WTC11 (cell line): ENCODE measurements at regions not wholly inside any gene's neighbourhood (a gene's known extent, or its start where the extent isn't known, plus 50 kb on each side); places are given as distances from the start of the nearest gene placed in this dataset.

Experiments used
- ATAC-seq: fragments of 200-7000 bp; cut with Tn5 transposase; 2 replicates; pipeline ENCODE4 v1.10.0; 2021; ENCODE audit warnings: mild to moderate bottlenecking, moderate library complexity
- CTCF ChIA-PET: fragments of 300-600 bp; sonication (Branson Sonifier 250); formaldehyde crosslinking; loops from one replicate; lab custom pipeline; 2021; ENCODE audit warnings: antibody characterized with exemption; lab: Charles Lee
- POLR2A ChIA-PET: fragments of 350-600 bp; sonication (Branson Sonifier 250); formaldehyde crosslinking; loops from one replicate; lab custom pipeline; 2021; ENCODE audit warnings: antibody characterized with exemption; lab: Charles Lee
- DNase-seq: peaks from one replicate; pipeline ENCODE4 v3.0.0; 2021; ENCODE audit warnings: low spot score
- H3K27ac Mint-ChIP-seq: 2 replicates; pipeline ENCODE4 v1.8.0; 2021; ENCODE audit warnings: mixed read lengths
- H3K27me3 Mint-ChIP-seq: 2 replicates; pipeline ENCODE4 v1.8.0; 2021; ENCODE audit warnings: low read depth, mild to moderate bottlenecking, moderate library complexity, mixed read lengths
- H3K36me3 Mint-ChIP-seq: 2 replicates; pipeline ENCODE4 v1.8.0; 2021; ENCODE audit warnings: mixed read lengths
- H3K4me1 Mint-ChIP-seq: 2 replicates; pipeline ENCODE4 v1.8.0; 2022; ENCODE audit warnings: mixed read lengths
- H3K4me3 Mint-ChIP-seq: 2 replicates; pipeline ENCODE4 v1.8.0; 2021; ENCODE audit warnings: mild to moderate bottlenecking, moderate library complexity, mixed read lengths
- H3K9me3 Mint-ChIP-seq: 2 replicates; pipeline ENCODE4 v1.8.0; 2021; ENCODE audit warnings: mixed read lengths
- AR ChIP-seq: fragments of 250-450 bp; sonication (Bioruptor Pico); IDR thresholded peaks from 2 replicates; pipeline ENCODE4 v1.9.0; 2021; ENCODE audit warnings: mild to moderate bottlenecking
- ATF6 ChIP-seq: sonication (generic); formaldehyde crosslinking; IDR thresholded peaks from 2 replicates; pipeline ENCODE4 v1.8.1; 2023; ENCODE audit warnings: mild to moderate bottlenecking, missing genetic modification reagents
- CREB1 ChIP-seq: sonication (generic); formaldehyde crosslinking; IDR thresholded peaks from 2 replicates; pipeline ENCODE4 v1.8.0; 2023; ENCODE audit warnings: mild to moderate bottlenecking, missing genetic modification reagents
- ELF4 ChIP-seq: sonication (generic); formaldehyde crosslinking; IDR thresholded peaks from 2 replicates; pipeline ENCODE4 v1.8.1; 2022; ENCODE audit warnings: low read depth, mild to moderate bottlenecking, moderate library complexity, missing genetic modification reagents
- EMX1 ChIP-seq: fragments of 250-450 bp; sonication (Bioruptor Pico); IDR thresholded peaks from 2 replicates; pipeline ENCODE4 v1.8.0; 2021; ENCODE audit warnings: mild to moderate bottlenecking
- FOXP1 ChIP-seq: sonication (generic); formaldehyde crosslinking; IDR thresholded peaks from 2 replicates; pipeline ENCODE4 v1.8.0; 2022; ENCODE audit warnings: missing genetic modification reagents, mild to moderate bottlenecking, moderate library complexity, borderline replicate concordance
- JAZF1 ChIP-seq: fragments of 250-450 bp; sonication (Bioruptor Pico); IDR thresholded peaks from 2 replicates; pipeline ENCODE4 v1.9.0; 2021; ENCODE audit warnings: moderate library complexity, mild to moderate bottlenecking, inconsistent platforms
- NFE2L1 ChIP-seq: sonication (generic); formaldehyde crosslinking; IDR thresholded peaks from 2 replicates; pipeline ENCODE4 v1.8.1; 2023; ENCODE audit warnings: missing genetic modification reagents
- OVOL2 ChIP-seq: fragments of 250-450 bp; sonication (Bioruptor Pico); IDR thresholded peaks from 2 replicates; pipeline ENCODE4 v1.9.0; 2021; ENCODE audit warnings: mild to moderate bottlenecking, borderline replicate concordance
- SMAD4 ChIP-seq: sonication (generic); formaldehyde crosslinking; IDR thresholded peaks from 2 replicates; pipeline ENCODE4 v1.8.0; 2022; ENCODE audit warnings: mild to moderate bottlenecking, missing genetic modification reagents
- TEAD4 ChIP-seq: sonication (generic); formaldehyde crosslinking; IDR thresholded peaks from 2 replicates; pipeline ENCODE4 v1.8.0; 2022; ENCODE audit warnings: mild to moderate bottlenecking, missing genetic modification reagents
- TP53 ChIP-seq: sonication (generic); formaldehyde crosslinking; IDR thresholded peaks from 2 replicates; pipeline ENCODE4 v1.8.1; 2023; ENCODE audit warnings: mild to moderate bottlenecking, missing genetic modification reagents
- ZBTB21 ChIP-seq: sonication (generic); formaldehyde crosslinking; IDR thresholded peaks from 2 replicates; pipeline ENCODE4 v1.8.1; 2023; ENCODE audit warnings: mild to moderate bottlenecking, missing genetic modification reagents, borderline replicate concordance
- ZBTB43 ChIP-seq: sonication (generic); formaldehyde crosslinking; IDR thresholded peaks from 2 replicates; pipeline ENCODE4 v1.8.1; 2023; ENCODE audit warnings: mild to moderate bottlenecking, missing genetic modification reagents
- ZMAT4 ChIP-seq: fragments of 250-450 bp; sonication (Bioruptor Pico); IDR thresholded peaks from 2 replicates; pipeline ENCODE4 v1.9.0; 2021; ENCODE audit warnings: mild to moderate bottlenecking
- ZNF263 ChIP-seq: sonication (generic); formaldehyde crosslinking; IDR thresholded peaks from 2 replicates; pipeline ENCODE4 v1.8.1; 2022; ENCODE audit warnings: low read depth, mild to moderate bottlenecking, moderate library complexity, missing genetic modification reagents
- ZNF317 ChIP-seq: sonication (generic); formaldehyde crosslinking; IDR thresholded peaks from 2 replicates; pipeline ENCODE4 v1.8.1; 2023; ENCODE audit warnings: low read depth, mild to moderate bottlenecking, moderate library complexity, missing genetic modification reagents, borderline replicate concordance
- ZNF425 ChIP-seq: fragments of 250-450 bp; sonication (Bioruptor Pico); conservative IDR thresholded peaks from 2 replicates; pipeline ENCODE4 v1.9.0; 2021; ENCODE audit warnings: mild to moderate bottlenecking

GRCh38 chr11:41851743-41852142 lies 392.3 kb upstream of the LRRC4C start:
- H3K4me1 Mint-ChIP-seq = peaks cover 12% of the 10 kb centered on the region
- no peaks in the 10 kb centered on the region for H3K27me3 Mint-ChIP-seq
- no peak for TF ChIP-seq ATF6 (CRISPR knock-in tag)
- no peak for TF ChIP-seq NFE2L1
- no peak for TF ChIP-seq ZMAT4 (CRISPR knock-in tag)
- no peak for TF ChIP-seq AR
- ATAC-seq (no peak), DNase-seq (no peak)
- no peak overlapping the region for H3K4me3 Mint-ChIP-seq
- ChIA-PET POLR2A (no interaction called here), CTCF (no interaction called here)
- peaks cover 15% of the 10 kb centered on the region for H3K9me3 Mint-ChIP-seq
- H3K27ac Mint-ChIP-seq = no peak overlapping the region
- no peaks in the 10 kb centered on the region for H3K36me3 Mint-ChIP-seq

- ATAC-seq (no peak), DNase-seq (no peak)
- ChIA-PET POLR2A (no interaction called here), CTCF (no interaction called here)
- TF ChIP-seq ELF4 (CRISPR knock-in tag) = no peak
- no peak for TF ChIP-seq CREB1 (CRISPR knock-in tag)
- no peak for TF ChIP-seq ZBTB21 (CRISPR knock-in tag)
- no peak for TF ChIP-seq TEAD4 (CRISPR knock-in tag)
- Mint-ChIP-seq H3K4me1 (peaks cover 10% of the 10 kb centered on the region), H3K9me3 (peaks cover 6% of the 10 kb centered on the region), H3K36me3 (no peaks in the 10 kb centered on the region), H3K4me3 (no peak overlapping the region), H3K27ac (no peak overlapping the region), H3K27me3 (no peaks in the 10 kb centered on the region)
Observed at GRCh38 chr11:41861838-41862237, 402.4 kb upstream of the LRRC4C start.

GRCh38 chr11:41866525-41866924 lies 407.1 kb upstream of the LRRC4C start:
- no peak for TF ChIP-seq ZNF263
- no peak for TF ChIP-seq TP53 (CRISPR knock-in tag)
- TF ChIP-seq, all 79 proteins: peak for 0
- DNase-seq = no peak

GRCh38 chr11:41868606-41869005 lies 409.2 kb upstream of the LRRC4C start:
- no peak for ATAC-seq
- Mint-ChIP-seq H3K4me1 (peaks cover 17% of the 10 kb centered on the region), H3K36me3 (no peaks in the 10 kb centered on the region), H3K4me3 (no peak overlapping the region), H3K27me3 (no peaks in the 10 kb centered on the region), H3K27ac (no peak overlapping the region), H3K9me3 (0 out of 2 replicates have a peak, but pooled peaks cover 3% of the 10 kb centered on the region)
- ChIA-PET POLR2A (no interaction called here), CTCF (no interaction called here)
- DNase-seq = no peak
- no peak for TF ChIP-seq JAZF1 (CRISPR knock-in tag)
- no peak for TF ChIP-seq ZBTB43 (CRISPR knock-in tag)
- TF ChIP-seq ZNF425 (CRISPR knock-in tag) = no peak
- TF ChIP-seq SMAD4 (CRISPR knock-in tag) = no peak
- no peak for TF ChIP-seq FOXP1
- no peak for TF ChIP-seq EMX1 (CRISPR knock-in tag)
- TF ChIP-seq OVOL2 = no peak
- TF ChIP-seq ZNF317 (CRISPR knock-in tag) = no peak
- TF ChIP-seq TP53 (CRISPR knock-in tag) = no peak

More at GRCh38 chr11:41866525-41866924, 407.1 kb upstream of the LRRC4C start:
- Mint-ChIP-seq H3K27me3 (no peaks in the 10 kb centered on the region), H3K4me1 (peaks cover 7% of the 10 kb centered on the region; the same call in 1 of the 2 replicates), H3K27ac (no peak overlapping the region), H3K36me3 (no peaks in the 10 kb centered on the region), H3K9me3 (no peaks in the 10 kb centered on the region), H3K4me3 (no peak overlapping the region)
- no peak for ATAC-seq
- CTCF ChIA-PET = no interaction called here
- POLR2A ChIA-PET = no interaction called here
